ENCODE measurements at regions not wholly inside any gene's neighbourhood (a gene's known extent, or its start where the extent isn't known, plus 50 kb on each side); places are given as distances from the start of the nearest gene placed in this dataset.
"Not testable (repeated sequence)": the region's sequence is repeated elsewhere in the genome, so short reads cannot be mapped to it uniquely, and the experiment has no call there.

GRCh38 chr10:36400238-36400637 is 725.2 kb upstream of the ANKRD30A start:
- not testable (repeated sequence) for TF ChIP-seq CTCF, POLR2A (IDR thresholded peaks at IDR 0.05)

All from right lobe of liver (tissue), 4 donors.